ENCODE measurements at regions not wholly inside any gene's neighbourhood (a gene's known extent, or its start where the extent isn't known, plus 50 kb on each side); places are given as distances from the start of the nearest gene placed in this dataset.
A peak's percentile ranks its signal among the peaks of the same experiment; 100 is the strongest.

- DNase-seq (ENCODE audit: low spot score) (no peak), ATAC-seq (no peak)
- Mint-ChIP-seq H3K4me1 (peaks cover 6% of the 10 kb centered on the region), H3K27ac (no peak overlapping the region), H3K36me3 (no peaks in the 10 kb centered on the region), H3K4me3 (no peak overlapping the region), H3K9me3 (peaks cover 14% of the 10 kb centered on the region), H3K27me3 (ENCODE audit: low read depth) (no peaks in the 10 kb centered on the region)
- TF ChIP-seq ZNF423 (CRISPR knock-in tag; IDR thresholded peaks at IDR 0.05) = no peak
- CTCF ChIA-PET = interaction anchor here (0.6 kb wide), 1 partner anchor 233 kb away, joined by 3 read pairs; no protein-coding TSS in a partner anchor
- POLR2A ChIA-PET = no interaction called here
Observed at GRCh38 chr16:52617591-52617990, 70.6 kb upstream of the TOX3 start.

GRCh38 chr16:52613508-52613907, 66.6 kb upstream of the TOX3 start:
- H3K27me3 Mint-ChIP-seq (ENCODE audit: low read depth) = no peaks in the 10 kb centered on the region; the same call in 1 of the 2 replicates
- ATAC-seq = no peak
- CTCF ChIA-PET = interaction anchor here (1.5 kb wide), 1 partner anchor 248 kb away, joined by 4 read pairs; no protein-coding TSS in a partner anchor

GRCh38 chr16:52611817-52612673, 65.1 kb upstream of the TOX3 start:
- no peaks in the 10 kb centered on the region for H3K36me3 Mint-ChIP-seq
- no peak for TF ChIP-seq FOXP4 (CRISPR knock-in tag; IDR thresholded peaks at IDR 0.05)
- TF ChIP-seq GTF2I (CRISPR knock-in tag; conservative IDR thresholded peaks at IDR 0.05) = no peak
- no peak for TF ChIP-seq JAZF1 (CRISPR knock-in tag; IDR thresholded peaks at IDR 0.05)
- TF ChIP-seq ZNF121 (CRISPR knock-in tag; IDR thresholded peaks at IDR 0.05) = no peak
- peak; percentile 80 for TF ChIP-seq GABPB1 (CRISPR knock-in tag; IDR thresholded peaks at IDR 0.05)
- no peaks in the 10 kb centered on the region for H3K4me1 Mint-ChIP-seq
- no peak for DNase-seq (ENCODE audit: low spot score)
- no peaks in the 10 kb centered on the region; the same call in 1 of the 2 replicates for H3K27me3 Mint-ChIP-seq (ENCODE audit: low read depth)
- CTCF ChIA-PET = no interaction called here
- no peak overlapping the region for H3K27ac Mint-ChIP-seq
- no peak for ATAC-seq
- POLR2A ChIA-PET = interaction anchor here (0.8 kb wide), 1 partner anchor 9 kb away, joined by 5 read pairs; no protein-coding TSS in a partner anchor
- H3K9me3 Mint-ChIP-seq = peaks cover 7% of the 10 kb centered on the region
- H3K4me3 Mint-ChIP-seq = no peak overlapping the region

More at GRCh38 chr16:52613508-52613907, 66.6 kb upstream of the TOX3 start:
- POLR2A ChIA-PET = no interaction called here
- no peak overlapping the region for H3K27ac Mint-ChIP-seq
- no peaks in the 10 kb centered on the region for H3K36me3 Mint-ChIP-seq
- TF ChIP-seq, protein P1, sequence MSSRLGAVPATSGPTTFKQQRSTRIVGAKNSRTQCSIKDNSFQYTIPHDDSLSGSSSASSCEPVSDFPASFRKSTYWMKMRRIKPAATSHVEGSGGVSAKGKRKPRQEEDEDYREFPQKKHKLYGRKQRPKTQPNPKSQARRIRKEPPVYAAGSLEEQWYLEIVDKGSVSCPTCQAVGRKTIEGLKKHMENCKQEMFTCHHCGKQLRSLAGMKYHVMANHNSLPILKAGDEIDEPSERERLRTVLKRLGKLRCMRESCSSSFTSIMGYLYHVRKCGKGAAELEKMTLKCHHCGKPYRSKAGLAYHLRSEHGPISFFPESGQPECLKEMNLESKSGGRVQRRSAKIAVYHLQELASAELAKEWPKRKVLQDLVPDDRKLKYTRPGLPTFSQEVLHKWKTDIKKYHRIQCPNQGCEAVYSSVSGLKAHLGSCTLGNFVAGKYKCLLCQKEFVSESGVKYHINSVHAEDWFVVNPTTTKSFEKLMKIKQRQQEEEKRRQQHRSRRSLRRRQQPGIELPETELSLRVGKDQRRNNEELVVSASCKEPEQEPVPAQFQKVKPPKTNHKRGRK (CRISPR knock-in tag; IDR thresholded peaks at IDR 0.05; ENCODE audit: borderline replicate concordance) = no peak
- TF ChIP-seq CBFB (CRISPR knock-in tag; IDR thresholded peaks at IDR 0.05; ENCODE audit: low read depth) (no peak), RELA (CRISPR knock-in tag; IDR thresholded peaks at IDR 0.05; ENCODE audit: borderline replicate concordance) (no peak), ERG (CRISPR knock-in tag; IDR thresholded peaks at IDR 0.05) (no peak), FOXP1 (CRISPR knock-in tag; IDR thresholded peaks at IDR 0.05; ENCODE audit: borderline replicate concordance) (no peak), TP53 (CRISPR knock-in tag; IDR thresholded peaks at IDR 0.05) (no peak), ZNF425 (CRISPR knock-in tag; conservative IDR thresholded peaks at IDR 0.05) (no peak), EMX1 (CRISPR knock-in tag; IDR thresholded peaks at IDR 0.05) (no peak), MLX (CRISPR knock-in tag; IDR thresholded peaks at IDR 0.05) (no peak), ATF1 (CRISPR knock-in tag; IDR thresholded peaks at IDR 0.05) (no peak), MXD4 (CRISPR knock-in tag; IDR thresholded peaks at IDR 0.05; ENCODE audit: borderline replicate concordance) (no peak)
- no peak overlapping the region for H3K4me3 Mint-ChIP-seq
- no peaks in the 10 kb centered on the region for H3K4me1 Mint-ChIP-seq
- no peak for DNase-seq (ENCODE audit: low spot score)
- H3K9me3 Mint-ChIP-seq = peaks cover 7% of the 10 kb centered on the region

Data from WTC11 (cell line).